GM18508 (cell line): ENCODE measurements at regions not wholly inside any gene's neighbourhood (a gene's known extent, or its start where the extent isn't known, plus 50 kb on each side); places are given as distances from the start of the nearest gene placed in this dataset.

Experiments used
- ATAC-seq: cut with Tn5 transposase; IDR thresholded peaks from one replicate; pipeline ENCODE4 v1.9.1; 2021; ENCODE audit warnings: moderate number of reproducible peaks; ENCODE audit not compliant: insufficient read depth, unreplicated experiment

DNA sequence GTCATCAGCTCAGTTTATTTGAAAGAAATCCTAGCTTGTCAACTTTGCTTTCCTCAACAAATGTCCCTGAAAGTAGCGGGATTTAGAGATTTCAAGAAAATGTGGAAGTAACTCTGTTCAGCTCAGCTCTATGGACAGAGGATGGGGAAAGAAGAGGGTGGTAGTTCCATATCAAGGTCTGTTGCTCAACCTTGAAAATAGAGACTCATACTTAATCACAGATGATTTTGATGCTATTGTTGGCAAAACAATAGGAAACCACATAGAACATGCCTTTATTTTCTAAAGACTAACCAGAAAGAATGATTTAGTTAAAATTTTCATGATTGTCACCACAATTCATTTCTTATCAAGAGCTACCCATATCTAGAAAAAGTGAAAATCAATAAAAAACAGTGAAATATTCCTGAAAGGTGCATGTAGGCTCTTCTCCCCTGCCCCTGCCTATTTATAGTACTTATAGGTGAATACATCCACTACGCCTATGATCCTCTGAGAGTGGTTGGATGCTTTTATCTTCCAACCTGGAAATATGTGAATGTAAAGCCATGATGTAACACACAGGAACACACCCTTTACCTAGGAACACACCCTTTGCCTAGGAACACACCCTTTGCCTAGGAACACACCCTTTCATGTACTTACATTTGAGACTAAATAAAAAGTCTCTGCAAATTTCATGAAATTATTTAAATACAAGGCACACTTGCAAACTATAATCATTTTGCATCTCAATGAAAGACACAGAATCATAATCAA lies 65.8 kb downstream of the ETAA1 start:
- no peak for ATAC-seq

DNA sequence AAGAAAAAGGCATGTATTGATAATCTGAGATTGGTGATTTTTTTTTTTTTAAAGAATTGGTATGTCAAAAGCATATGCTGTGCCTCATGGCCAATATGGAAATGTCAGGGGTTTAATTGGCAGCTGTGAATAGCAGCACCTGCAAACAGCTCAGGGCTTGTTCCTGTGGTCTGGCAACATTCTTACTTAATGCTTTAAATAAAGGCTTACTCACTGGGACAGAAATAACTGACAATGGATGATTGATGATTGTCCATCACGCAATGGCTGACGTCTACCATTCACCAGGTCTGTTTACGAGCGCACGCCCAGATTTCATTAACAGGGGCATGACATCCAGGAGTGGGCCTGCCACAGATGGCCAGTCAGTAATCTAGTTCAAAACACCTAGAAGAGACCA lies 66.7 kb downstream of the ETAA1 start:
- ATAC-seq: no peak

DNA sequence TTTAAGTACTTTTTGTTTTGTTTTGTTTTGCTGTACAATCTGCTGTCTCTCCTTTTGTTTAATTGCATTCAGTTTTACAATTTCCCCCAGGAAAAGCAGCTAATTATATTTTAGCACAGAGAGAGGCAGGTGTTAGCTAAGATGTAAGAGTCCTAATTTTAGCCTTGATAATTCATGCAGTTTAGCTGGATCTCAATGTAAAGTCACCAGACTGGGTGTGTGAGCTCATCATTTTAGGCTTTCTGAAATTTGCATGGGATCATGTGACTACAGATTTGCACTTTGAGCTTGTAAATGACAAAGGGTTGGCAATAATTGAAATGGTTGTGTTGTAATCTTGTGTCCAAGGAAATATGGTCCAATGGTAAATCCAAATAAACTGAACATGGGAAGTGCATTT lies 68.5 kb downstream of the ETAA1 start:
- no peak for ATAC-seq

DNA sequence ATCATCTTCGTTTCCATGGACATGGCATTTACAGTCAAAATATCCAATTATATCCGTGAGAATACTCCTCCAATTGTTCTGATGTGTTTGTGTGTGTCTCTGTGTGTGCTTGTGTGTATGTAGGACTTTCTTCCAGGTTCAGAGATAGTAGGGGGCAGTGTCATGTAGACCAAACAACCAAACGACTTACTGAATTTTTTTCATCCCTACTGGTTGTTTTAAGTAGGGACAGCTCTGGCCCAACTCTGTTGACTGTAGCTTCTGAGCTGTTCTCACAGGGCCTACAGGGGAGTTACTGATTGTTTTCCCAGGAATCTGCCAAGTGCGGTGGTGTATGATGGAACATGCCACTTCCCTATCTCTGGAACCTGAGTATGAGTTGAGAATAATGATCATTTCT lies 69.6 kb downstream of the ETAA1 start:
- no peak for ATAC-seq

DNA sequence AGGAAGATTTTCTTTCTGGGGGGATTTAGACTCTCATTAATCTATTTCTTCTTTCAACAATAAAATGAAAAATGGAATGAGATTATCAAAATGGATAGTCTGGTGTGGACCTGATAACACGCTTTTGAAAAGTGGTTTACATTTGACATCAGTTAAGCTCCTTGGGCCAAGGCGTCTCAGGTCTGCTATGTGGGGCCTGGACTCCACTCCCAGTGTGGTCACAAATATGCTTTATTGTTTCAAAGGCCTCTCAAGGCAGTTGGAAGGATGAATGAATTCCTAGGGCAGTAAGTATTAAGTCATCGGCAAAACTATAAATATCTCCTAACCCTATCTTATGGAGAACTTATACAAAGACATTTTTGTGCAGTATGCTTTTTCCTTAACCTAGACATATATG lies 74.5 kb downstream of the ETAA1 start:
- ATAC-seq: no peak

DNA sequence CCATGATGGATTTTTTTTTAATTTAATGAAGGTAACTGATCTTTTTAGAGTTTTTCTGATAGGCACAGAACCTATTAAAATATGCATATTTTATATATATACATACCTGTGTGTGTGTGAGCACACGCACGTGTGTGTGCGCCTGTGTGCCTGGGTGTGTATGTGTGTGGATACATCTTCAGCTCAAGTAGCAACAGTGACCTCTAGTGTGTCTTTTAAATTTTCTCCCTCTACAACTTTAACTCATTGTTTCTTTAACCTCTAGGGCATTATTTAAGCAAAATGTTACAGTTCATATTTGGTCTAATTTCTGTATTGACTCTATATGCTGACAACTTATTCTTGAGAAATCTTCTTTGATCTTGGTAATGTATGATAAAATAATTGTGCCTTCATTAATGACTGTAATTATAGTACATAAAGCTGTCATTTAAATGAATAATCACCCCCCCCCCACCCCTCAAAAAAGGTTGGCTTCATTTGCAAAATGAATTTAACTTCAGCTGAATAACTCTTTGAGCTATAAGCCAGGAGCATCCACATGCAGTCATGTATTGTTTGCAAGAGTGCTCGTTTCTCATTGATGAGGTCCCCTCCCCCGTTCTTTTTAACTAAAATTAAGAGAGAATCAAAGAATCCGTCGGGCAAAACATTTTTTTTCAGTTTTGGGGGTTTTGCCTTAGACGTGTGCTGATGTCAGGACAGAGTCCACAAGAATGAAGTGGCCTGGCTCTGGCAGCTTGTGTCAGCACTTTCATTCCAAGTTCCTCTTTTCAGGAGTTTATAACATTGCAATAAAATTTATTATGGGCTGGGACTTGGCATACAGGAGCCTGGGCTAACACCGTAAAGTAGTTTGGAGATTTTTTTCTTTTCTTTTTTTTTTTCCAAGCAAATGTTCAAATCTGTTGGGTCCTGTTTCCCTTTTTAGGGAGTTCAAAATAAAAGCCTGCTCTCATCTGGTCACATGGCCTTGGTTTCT lies 80.0 kb downstream of the ETAA1 start:
- no peak for ATAC-seq

DNA sequence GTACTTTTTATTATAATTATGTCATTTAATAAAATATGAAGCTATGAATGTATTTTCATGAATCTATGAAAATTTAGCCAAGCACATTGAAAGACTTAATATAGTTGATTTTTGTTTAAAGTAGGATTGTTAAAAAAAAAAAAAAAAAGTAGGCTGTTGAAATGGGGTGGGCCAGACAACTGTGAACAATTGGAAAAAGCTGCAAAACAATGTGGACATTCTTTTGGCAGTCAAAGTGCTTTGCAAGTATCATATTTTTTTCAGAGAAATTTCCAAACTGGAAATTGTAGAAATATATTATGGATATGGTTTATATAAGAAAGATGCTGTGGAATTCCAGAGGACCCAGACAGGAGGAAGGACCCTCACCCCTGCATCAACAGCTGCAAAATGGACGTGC lies 82.1 kb downstream of the ETAA1 start:
- ATAC-seq: no peak

DNA sequence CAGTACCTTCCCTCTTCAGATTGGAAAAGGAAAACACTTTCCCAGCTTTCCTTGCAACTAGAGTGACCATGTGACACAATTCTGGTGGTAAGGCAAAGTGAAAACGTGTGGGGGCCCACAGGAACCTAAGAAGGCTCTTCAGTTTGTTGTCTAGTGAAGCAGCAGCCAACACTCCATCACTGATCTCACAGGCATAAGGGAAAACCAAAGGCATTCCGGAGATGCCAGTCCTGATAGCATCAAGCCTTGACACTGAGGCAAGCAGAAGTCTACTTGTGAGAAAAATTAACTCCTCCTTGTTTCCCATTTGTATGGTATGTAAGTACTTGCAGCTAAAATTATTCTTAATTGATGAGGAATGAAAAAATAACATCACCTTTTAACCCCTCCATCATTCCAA lies 88.3 kb downstream of the ETAA1 start:
- ATAC-seq: no peak

DNA sequence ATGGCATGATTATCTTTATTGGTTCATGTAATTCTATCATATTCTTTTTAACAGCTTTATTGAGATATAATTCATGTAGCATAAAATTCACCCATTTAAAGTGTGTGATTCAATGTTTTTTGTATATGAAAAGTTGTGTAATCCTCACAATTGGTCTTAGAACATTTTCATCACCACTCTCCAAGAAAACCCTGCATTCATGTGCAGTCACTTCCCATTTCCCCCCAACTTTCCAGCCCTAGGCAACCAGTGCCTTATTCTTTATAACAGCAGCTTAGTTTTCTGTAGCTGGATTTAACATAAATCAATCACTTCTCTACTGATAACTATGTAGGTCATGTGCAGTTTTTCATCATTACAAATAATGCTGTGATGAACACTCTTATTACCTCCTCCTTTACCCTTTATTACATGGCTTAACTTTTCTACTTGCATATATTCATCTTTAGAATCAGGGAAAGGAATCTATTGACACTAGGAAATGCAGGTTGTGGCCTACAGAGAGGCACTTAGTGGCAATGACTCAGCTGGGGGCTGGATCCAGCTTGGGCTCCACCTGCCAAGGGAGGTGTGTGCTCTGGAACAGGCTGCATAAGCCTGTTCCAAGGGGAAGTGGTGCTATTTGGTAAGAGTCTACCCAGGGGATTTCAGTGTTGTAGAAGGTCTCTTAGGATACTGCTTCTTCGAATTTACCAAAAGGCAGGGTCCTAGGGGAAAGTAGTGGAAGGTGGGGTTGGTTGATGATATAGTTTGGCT lies 89.1 kb downstream of the ETAA1 start:
- no peak for ATAC-seq

DNA sequence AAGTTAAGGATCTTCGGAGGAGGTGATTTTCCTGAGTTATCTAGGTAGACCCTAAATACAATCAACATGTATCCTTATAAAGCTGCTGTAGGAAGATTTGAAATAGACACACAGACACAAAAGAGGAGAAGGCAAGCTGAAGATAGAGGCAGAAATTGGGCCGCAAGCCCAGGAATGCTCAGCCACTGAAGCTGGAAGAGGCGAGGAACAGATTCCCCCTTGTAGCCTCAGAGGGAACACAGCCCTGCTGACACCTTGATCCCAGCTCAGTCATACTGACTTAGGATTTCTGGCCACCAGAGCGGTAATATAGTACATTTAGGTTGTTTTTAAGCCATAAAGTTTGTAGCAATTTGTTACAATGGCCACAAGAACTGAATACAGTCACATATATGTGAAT lies 90.9 kb downstream of the ETAA1 start:
- no peak for ATAC-seq

DNA sequence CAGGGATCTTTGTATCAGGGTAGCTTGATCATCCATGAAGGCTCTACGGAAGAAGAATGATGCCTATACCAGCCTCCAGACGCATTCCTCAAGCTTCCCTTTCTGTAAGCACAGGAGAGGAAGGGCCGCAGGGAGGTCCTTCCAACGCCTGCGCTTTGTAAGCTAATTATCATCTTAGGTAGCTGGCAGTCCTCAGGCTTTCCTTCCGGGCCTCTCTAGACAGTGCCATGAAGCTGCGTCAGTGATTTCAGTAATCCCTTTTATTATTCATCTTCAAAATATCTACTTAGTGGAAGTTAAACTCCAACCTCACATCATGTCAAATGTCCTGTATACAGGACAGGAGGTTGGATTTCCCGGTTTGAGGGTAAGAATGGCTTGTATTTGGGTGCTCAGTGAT lies 92.3 kb downstream of the ETAA1 start:
- no peak for ATAC-seq

DNA sequence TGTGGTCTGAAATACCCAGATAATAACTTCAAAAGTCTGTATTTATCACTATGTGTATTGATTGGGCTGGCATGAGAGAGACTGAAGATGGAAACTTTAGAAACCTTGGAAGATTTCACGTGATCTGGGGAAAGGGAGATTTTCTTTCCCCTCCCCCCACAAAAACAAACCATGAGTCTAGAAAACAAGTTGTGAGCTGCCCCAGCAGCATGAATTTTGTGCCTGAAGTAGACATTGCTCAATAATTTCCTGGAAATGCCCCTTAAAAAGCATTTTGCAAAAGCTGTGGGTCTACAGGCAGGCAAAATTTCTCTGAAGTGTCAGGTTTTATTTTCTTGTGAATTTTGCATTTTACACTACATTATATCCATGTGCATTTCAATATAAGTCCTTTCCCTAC lies 101.8 kb downstream of the ETAA1 start:
- ATAC-seq: no peak

DNA sequence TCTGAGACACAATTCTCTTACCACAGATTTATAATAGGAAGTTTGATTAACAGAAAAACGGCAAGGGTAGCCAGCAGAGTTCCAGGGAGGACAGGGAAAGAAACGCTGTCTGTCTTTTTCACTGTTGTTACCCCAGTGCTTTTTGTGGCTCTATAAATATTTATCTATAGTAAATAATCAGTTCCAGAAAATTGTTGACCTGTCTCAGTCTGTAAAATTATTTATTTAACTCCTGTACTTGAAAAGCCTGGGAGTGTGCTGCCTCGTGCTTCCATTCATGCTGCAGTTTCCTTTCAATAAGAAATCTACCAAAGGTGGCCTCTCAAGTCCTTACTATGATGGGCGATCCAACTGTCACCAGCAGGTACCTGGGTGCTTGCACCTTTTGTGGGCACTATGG lies 102.9 kb downstream of the ETAA1 start:
- ATAC-seq: no peak

DNA sequence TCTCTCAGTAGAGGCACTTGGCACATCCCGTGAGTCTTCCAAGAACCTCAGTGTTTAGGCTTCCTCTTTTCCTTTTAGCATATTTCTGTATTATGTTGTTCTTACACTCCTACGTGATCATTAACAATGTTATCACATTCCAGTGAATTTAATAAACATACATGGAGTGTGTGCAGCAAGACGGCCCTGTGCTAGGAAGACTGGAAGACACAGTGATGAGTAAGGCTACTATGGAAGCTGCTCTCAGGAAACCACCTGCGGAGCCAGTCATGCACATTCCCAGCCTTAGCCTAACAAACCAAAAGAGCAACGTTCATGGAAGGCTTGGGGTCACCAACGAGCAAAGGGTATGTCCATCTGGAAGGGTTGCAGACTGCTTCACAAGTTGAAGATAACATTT lies 103.4 kb downstream of the ETAA1 start:
- ATAC-seq: no peak

DNA sequence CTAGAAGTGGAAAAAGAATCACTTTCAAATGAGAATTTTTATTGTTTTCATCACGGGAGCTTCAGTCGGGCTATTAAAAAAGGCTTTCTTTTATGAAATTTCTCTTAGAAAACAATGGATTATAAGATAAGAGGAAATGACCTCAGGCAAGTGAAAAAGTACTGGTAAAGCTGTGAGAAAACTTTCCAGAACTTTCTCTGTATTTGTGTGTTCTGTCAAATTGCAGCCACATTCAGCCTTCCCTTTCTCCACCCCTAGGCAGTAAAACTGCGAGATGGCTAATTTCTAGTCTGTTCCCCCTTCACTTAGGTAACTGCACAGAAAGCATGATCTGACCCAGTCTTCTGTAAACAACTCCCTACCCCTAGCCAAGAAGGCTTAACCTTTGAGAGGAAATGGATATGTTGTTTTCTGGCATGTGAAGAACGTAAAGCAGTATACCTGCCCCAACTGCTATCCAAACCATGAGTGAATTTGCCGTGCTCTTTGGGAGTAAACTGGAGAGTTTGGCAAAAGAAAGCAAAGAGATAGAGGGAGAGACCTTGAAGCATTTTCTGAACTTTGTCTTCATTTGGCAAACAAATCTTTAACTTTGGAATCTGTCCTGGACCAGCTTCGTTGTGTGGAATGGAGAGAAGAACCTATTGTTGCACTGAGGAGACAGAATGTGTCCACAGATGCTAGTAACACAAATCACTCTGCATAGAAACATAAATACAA lies 105.4 kb downstream of the ETAA1 start:
- no peak for ATAC-seq

DNA sequence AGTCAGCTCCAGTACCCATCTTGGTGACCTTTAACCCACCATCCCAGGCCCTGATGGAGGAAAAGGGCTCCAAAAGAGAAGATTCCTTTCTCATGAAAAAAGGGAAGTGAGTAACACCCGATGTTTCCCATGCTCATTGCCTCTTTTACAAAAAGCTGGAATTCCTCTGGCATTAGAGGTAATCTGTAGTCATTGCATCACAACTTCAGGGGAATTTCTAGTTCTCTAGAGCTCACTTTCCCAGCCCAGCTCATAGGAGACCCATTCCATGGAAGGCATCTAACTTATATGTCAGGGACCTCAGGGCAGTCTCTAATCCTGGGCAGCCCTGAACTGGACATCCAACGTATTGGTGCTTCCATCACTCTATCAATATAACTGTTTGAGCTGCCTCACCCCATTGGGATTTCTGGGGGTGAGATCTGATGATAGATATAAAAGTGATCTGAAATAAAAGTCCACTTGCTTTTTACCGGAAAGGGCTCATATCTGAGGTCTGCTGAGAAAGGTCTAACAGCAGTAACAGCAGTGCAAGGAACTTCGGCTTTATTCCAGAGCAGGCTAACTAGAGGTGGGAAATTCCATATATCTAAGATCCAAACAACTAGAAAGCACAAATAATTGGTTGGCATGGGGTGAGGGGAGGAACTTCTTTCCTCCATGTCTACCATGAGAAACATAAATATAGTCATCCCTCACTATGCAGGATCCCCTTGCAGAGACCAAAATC lies 106.1 kb downstream of the ETAA1 start:
- ATAC-seq: no peak

DNA sequence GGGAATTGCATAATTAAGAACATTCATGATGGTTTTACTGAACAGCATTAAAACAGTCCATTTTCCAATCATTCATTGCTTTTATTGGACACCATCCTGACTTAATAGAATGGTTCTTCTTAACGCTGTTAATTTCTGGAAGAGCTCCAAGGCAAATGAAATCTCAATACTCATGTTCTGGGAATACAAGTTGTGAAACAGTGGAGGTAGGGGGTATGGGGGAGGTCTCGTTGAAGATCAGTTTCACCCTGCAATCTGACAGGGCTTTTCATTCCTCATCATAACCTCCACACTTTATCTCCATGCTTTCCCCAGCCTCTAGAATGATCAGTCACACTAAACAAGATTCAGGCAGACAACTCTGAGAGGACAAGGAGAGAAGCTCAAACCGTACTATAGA lies 113.6 kb downstream of the ETAA1 start:
- ATAC-seq: no peak

DNA sequence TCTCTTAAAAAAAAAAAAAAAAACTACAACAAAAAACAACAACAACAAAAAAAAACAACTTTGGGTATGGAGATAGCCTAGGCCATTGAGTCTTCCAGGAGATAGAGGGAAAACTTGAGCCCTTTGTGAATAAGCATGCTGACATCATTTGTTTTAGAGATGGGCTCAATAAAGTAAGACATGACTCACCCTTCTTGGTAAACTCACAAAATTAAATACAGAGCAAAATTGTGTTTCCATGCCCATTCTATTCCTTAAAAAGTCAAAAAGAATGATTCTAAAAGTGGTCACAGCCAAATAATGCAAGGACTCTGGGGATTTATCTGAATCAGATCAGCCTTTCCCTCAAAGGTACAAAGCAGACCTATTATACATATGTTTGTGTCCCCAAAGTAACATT lies 117.4 kb downstream of the ETAA1 start:
- ATAC-seq: no peak

DNA sequence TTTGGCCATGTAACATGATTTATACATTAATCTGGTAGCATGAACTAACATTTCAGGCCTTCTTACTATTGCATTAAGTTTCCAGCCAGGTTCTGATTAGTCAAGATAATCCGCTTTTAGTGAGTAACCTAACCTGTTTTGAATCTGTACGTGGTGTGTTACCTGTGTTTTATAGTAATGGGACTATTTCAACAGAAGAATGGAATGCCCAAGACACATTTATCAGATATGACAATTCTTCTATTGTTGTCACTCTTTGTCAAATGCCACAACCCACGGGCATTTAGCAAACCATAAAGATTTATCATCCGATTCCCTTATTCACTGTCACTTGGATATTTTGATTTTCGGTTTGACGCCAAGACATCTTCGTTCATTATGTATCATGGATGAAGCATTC lies 117.9 kb downstream of the ETAA1 start:
- no peak for ATAC-seq

DNA sequence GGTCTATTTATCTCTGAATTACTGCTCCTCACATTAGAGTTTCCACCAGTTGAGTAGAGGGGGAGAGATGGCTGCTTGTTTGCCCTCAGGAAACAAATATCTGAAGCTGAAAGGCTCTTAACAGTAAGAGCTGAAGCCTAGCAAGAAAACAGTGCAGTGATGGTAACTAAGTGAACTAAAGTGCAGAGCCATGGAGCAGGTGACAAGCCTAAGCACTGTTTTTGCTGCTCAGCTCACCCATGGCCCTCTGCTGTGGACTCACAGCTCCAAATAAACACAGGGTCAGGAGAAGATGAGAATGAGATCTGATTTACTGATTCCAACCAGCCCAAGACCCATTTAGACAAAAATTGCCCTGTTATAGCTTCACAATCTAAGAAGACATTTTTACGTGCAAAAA lies 118.4 kb downstream of the ETAA1 start:
- no peak for ATAC-seq
